ENCODE measurements at regions not wholly inside any gene's neighbourhood (a gene's known extent, or its start where the extent isn't known, plus 50 kb on each side); places are given as distances from the start of the nearest gene placed in this dataset.

GRCh38 chr3:144762091-144762490 is 790.5 kb downstream of the DIPK2A start:
- no peak for DNase-seq (ENCODE audit: extremely low spot score, unreplicated experiment)
- Mint-ChIP-seq H3K9me3 (no peaks in the 10 kb centered on the region), H3K4me3 (no peak overlapping the region), H3K27me3 (no peaks in the 10 kb centered on the region), H3K4me1 (ENCODE audit: unreplicated experiment) (peaks cover 8% of the 10 kb centered on the region), H3K27ac (no peak overlapping the region), H3K36me3 (no peaks in the 10 kb centered on the region)
- TF ChIP-seq CTCF (conservative IDR thresholded peaks at IDR 0.05), result no peak

- Mint-ChIP-seq H3K27me3 (no peaks in the 10 kb centered on the region), H3K27ac (no peak overlapping the region), H3K36me3 (no peaks in the 10 kb centered on the region), H3K9me3 (no peaks in the 10 kb centered on the region), H3K4me1 (ENCODE audit: unreplicated experiment) (peaks cover 8% of the 10 kb centered on the region), H3K4me3 (no peak overlapping the region)
- no peak for TF ChIP-seq CTCF (conservative IDR thresholded peaks at IDR 0.05)
- no peak for DNase-seq (ENCODE audit: extremely low spot score, unreplicated experiment)
Observed at GRCh38 chr3:144763878-144764454, 792.3 kb downstream of the DIPK2A start.

- Mint-ChIP-seq H3K4me1 (ENCODE audit: unreplicated experiment) (peaks cover 12% of the 10 kb centered on the region), H3K9me3 (no peaks in the 10 kb centered on the region), H3K4me3 (no peak overlapping the region), H3K27ac (no peak overlapping the region), H3K27me3 (no peaks in the 10 kb centered on the region), H3K36me3 (no peaks in the 10 kb centered on the region)
- no peak for TF ChIP-seq CTCF (conservative IDR thresholded peaks at IDR 0.05)
- no peak for DNase-seq (ENCODE audit: extremely low spot score, unreplicated experiment)
Observed at GRCh38 chr3:144770281-144770680, 798.7 kb downstream of the DIPK2A start.

GRCh38 chr3:144770915-144771351 is 799.3 kb downstream of the DIPK2A start:
- H3K4me1 Mint-ChIP-seq (ENCODE audit: unreplicated experiment), result peaks cover 12% of the 10 kb centered on the region
- peak; percentile 72 for TF ChIP-seq CTCF (conservative IDR thresholded peaks at IDR 0.05)
- no peak overlapping the region for H3K27ac Mint-ChIP-seq
- H3K36me3 Mint-ChIP-seq, result no peaks in the 10 kb centered on the region
- H3K9me3 Mint-ChIP-seq, result no peaks in the 10 kb centered on the region
- H3K4me3 Mint-ChIP-seq, result no peak overlapping the region
- DNase-seq (ENCODE audit: extremely low spot score, unreplicated experiment), result no peak
- no peaks in the 10 kb centered on the region for H3K27me3 Mint-ChIP-seq

GRCh38 chr3:144771381-144771870 is 799.8 kb downstream of the DIPK2A start:
- Mint-ChIP-seq H3K9me3 (no peaks in the 10 kb centered on the region), H3K36me3 (no peaks in the 10 kb centered on the region), H3K27ac (no peak overlapping the region), H3K4me3 (no peak overlapping the region), H3K27me3 (no peaks in the 10 kb centered on the region), H3K4me1 (ENCODE audit: unreplicated experiment) (peaks cover 12% of the 10 kb centered on the region)
- DNase-seq (ENCODE audit: extremely low spot score, unreplicated experiment), result no peak
- no peak for TF ChIP-seq CTCF (conservative IDR thresholded peaks at IDR 0.05)
